GM18505 (cell line): ENCODE measurements at regions not wholly inside any gene's neighbourhood (a gene's known extent, or its start where the extent isn't known, plus 50 kb on each side); places are given as distances from the start of the nearest gene placed in this dataset.

Experiments
- ATAC-seq: cut with Tn5 transposase; IDR thresholded peaks from one replicate; pipeline ENCODE4 v1.9.1; 2021; ENCODE audit not compliant: unreplicated experiment
- POLR2A ChIP-seq: IDR thresholded peaks from 4 replicates; pipeline ENCODE4 v1.6.1; 2011; ENCODE audit warnings: borderline replicate concordance; ENCODE audit not compliant: insufficient read depth, insufficient read length; ENCODE audit errors: extremely low read depth

DNA sequence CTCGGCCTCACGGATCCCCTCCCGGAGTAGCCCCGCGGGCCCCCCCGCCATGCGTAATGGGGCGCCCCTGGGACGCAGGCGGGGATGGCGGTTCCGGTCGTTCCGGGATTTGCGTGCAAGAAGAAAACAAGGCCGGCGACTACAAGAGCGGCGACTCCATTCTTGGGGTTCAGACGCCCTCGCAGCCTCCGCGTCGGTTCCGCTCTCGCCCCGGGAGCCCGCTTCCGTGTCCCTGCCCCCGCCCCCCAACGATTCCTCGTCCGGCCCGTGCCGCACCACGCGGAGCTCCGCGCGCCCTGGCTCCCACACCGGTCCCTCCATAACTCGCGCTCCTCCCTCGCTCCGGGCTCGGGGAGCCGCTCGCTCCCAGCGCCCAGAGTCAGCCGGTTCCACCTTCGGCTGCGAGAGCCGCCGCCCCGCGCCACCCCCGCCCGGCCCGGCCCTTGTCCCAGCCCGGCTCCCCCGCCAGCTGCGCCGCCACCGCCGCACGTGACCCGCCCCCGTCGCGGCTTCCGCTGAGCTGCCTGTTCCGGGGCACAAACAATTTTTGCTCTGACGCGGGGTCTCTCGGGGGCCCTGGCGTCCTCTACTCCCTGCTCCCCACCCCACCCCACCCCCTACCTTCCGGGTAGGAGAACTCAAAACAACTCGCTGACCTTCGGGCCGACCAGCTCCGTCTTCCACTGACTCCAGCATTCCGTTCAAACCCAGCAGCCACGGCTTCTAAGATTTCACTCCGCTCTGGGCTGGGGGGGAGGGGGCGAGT, 78.8 kb upstream of the BCOR start:
- ATAC-seq: peak; percentile 30
- TF ChIP-seq POLR2A: peak; percentile 47

DNA sequence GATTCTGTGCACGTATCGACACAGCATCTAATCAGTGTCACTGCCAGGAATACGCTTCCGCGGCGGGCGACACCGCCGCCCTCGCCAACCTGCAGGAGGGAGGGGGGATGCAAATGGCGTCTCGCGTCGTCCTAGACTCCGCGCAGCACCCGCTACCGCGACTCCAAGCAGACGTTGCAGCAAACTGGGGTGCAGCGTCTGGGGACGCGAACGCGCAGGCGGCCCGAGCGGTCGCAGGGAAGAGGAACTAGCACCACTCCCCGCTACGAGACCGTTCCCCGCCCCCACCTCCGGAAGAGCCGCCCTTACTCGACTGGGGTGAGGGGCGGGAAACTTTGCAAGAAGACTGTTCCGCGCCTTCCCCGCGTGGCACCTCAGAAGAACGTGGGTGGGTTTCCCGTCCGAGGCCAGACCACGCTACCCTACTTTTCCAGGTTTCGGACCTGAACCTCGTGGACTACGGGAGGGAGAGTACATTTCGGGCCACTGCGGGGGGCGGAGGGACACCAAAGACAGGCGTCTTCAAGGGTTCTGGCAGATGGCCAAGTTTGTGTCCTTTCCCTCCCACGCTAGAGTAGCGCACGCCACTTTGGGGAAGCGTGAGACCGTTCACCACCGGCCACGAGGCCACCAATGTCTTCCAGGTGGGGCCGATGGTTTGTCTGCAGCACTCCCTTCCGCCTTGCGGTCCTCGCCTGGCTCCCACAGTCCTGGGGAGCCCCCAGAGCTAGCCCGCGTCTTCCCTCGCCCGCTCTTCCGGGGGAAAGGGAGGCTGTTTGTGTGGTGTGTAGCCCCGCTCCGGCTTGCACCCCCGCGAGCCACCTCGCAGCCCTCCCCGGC, 78.0 kb upstream of the BCOR start:
- peak; percentile 77 for TF ChIP-seq POLR2A
- peak; percentile 43 for ATAC-seq

DNA sequence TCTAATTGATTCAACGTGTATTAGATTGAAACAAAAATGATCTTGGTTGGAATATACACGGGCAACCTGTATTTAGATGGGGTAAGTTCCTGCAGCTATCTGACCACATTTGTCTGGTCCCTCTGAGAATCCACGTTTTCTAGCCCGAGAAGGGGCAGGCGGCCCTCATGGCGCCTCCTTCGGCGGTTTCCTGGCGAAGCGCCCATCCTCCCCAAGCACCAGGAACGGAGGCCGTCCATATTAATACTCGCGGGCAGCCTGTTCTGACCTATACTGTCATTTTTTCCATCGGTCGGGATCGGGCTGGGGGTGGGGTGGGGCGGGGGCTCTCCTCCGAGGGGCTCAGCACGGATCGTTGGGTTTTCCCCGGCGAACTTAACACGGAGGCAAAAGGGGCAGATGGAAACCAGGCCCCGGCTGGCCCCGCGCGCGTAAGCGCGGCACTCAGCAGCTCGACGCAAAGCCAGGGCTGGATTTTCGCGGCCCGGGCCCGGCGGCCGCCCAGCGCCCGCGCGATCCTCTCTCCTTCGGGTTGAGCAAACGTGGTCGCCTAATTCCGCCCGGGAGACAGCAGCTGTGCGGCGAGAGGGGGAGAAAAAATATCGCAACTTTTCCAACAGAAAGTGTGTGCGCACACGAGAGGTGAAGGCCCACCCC, 77.2 kb upstream of the BCOR start:
- no peak for TF ChIP-seq POLR2A
- no peak for ATAC-seq

DNA sequence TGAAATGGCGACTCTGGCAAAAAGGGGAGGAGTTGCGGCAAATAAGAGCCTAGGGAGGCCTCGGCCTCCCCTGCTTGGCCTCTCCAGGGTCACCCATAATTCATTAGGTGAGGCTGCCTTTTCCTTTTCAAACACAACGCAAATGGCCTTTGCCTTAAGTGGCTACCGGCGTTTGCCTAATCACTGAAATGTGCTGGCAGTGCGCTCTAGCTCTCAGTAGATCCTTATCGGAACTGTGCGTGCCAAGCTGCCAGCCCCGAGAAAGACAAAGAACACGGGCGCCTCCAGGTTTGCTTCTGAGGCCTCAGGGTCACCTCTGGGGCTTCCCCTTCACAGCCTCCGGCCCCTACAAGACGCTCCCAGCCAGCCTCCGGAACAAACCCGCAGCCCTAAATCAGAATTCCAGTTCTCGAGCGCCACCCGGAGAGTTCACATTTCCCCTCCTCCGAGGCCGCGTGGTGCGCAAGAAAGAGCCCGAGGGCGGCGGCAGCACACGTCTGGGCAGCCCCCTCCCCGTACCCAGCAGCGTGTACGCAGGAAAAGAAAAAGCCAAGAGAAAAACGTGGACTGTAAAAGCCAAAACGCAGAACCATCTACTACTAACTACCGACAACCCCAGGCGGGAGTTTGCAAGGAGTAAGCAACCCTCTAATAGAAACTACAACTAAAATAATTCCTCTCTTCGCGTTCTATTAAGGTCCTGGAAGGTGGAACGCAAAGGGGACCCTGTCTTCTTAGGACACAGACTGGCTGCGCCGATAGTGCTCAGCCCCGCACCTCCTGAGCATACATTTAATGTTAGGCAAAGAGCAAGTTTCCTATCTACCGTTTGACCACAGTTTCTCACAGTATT, 76.5 kb upstream of the BCOR start:
- no peak for ATAC-seq

DNA sequence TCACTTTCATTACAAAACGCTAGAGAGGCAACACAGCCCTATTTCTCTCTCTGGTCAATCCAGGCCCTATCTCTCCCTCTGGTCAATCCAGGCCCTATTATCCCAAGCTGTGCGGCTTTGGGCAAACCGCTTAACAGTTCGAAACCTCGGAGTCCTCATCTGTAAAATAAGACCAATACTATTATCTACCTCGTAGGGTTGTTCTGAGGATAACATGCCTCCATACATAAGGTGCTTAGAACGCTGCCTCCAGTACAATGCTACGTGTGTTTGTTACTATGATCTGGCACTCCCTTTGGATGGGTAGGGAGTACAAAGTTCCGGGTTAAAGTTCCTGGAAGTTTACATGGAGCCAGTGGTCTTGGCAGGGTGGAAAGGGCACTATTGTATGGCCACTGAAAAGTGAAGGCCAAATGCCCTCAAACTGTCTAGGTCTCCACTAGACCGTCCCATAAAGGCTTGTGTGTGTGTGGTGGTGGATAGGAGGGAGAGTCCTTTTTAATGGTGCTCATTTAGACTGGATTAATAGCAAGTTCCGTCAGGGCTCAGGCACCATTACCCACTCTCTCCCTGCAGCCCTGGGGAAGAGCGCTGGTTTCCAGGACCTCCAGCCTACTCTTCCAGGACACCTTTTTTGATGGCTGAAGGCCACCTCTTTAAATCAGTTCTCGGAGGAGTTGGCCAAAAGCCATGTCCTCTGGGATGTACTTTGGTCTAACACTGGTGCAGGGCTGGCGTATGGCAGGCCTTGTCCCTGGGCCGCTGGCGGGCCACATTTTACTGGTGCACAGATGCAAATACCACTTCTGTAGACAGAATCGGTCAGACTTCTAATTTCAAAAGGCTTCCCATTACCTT, 75.6 kb upstream of the BCOR start:
- no peak for ATAC-seq
- TF ChIP-seq POLR2A: no peak

More for the DNA sequence above, 76.5 kb upstream of the BCOR start:
- peak; percentile 50 for TF ChIP-seq POLR2A

DNA sequence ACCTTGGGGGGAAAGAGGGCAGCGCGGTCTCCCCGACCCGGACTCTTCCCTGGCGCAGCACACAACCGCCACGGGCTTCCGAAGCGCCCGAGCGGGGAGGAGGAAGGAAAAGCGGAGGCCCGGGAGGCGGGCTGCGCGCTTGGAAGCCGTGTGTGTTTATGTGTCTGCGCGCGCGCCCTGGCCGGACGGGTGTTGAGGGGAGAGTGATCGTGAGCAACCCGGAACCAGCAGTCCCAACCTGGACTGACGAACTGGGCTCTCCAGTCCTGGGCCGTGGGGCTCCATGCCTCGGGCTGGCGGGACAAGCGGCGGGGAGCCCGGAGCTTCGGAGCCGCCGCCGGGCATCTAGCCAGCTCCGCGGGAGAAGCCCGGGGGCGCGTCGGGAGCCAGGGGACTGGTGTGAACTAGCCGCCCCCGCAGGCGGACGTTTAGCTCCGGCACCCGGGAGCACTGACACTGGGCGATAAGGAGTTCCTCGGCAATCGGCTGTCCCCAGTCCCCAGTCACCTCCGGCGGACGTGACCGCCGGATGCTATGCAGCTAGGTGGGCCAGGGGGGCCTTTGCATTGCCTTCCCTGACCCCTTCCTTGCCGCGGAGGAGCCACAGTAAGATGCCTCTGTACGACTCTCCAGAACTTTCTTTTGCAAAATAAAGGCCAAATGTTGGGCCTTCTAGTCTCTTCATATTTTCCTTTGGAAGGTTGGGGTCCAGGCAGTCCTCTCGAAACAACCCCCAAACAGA, 74.8 kb upstream of the BCOR start:
- TF ChIP-seq POLR2A: peak; percentile 54
- no peak for ATAC-seq

DNA sequence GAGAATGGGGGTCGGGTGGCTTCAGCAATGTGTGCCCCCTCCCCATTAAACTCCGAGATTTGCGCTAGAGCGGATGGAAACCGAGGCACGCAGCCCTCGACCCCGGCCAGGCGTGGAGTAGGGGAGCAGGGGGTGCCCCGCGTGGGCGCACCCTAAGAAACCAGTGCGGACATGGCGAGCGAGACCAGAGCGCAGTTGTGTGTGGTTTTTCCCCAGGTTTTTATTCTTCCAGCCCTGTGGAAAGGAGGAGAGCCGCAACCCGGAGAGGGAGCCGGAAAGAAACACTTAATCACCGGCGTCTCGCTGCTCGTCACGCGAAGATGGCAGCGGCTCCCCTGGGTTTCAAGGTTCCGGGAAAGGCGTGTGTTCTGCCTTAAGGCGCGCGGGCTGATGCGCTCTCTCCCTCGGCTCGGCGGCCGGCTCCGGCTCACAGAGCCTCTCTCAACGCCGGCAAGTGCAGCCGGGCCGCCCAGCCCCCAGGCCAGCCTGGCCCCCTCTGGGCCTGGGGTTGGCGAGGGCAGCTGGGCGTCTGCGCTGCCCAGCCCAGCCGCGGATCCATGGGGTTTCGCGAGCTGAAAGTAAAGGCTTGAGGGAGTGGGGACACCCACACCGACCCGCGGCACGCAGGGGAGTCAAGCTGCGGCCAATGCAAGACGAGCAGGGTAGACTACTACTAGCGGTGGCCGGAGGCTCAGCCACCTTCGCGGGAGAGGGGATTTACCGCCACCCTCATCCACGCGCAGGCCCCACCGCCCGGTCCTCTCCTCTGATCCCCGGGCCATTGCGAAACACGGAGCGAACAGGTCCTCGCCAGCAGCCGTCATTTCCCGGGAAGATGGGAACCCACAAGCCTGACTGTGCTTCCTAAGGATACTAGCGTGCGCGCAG, 74.0 kb upstream of the BCOR start:
- ATAC-seq: no peak
- TF ChIP-seq POLR2A: peak; percentile 21

DNA sequence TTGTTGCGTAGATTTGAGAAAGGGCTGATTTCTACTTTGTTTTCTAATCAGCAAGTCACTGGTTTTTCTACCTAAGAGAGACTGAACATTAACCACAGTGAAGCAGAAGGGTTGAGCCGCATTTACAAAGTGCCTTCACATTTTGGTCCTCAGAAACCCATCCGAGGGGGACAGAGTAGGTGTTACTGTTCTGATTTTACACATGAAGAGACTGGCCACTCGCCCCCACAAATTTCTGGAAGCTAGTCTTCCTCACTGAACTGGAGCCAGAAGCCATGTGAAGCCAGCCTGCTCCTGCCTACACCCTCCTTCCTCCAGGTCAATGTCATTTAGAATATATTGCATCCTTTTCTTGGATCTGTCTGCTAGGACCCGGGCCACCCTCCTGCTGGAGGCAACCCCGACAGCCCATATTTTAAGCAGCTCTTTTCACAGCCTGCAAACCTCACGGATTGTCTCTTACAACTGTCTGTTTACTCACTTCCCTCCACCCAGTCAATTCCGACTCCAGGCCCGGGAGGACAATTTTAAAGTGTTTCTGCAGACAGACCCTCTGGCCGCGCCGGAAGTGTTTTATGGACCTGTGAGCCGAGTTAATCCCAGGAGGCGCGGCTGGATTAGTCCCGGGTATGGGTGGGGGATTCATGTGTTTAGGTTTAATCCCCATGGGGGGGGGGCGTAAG, 73.2 kb upstream of the BCOR start:
- no peak for TF ChIP-seq POLR2A
- no peak for ATAC-seq

DNA sequence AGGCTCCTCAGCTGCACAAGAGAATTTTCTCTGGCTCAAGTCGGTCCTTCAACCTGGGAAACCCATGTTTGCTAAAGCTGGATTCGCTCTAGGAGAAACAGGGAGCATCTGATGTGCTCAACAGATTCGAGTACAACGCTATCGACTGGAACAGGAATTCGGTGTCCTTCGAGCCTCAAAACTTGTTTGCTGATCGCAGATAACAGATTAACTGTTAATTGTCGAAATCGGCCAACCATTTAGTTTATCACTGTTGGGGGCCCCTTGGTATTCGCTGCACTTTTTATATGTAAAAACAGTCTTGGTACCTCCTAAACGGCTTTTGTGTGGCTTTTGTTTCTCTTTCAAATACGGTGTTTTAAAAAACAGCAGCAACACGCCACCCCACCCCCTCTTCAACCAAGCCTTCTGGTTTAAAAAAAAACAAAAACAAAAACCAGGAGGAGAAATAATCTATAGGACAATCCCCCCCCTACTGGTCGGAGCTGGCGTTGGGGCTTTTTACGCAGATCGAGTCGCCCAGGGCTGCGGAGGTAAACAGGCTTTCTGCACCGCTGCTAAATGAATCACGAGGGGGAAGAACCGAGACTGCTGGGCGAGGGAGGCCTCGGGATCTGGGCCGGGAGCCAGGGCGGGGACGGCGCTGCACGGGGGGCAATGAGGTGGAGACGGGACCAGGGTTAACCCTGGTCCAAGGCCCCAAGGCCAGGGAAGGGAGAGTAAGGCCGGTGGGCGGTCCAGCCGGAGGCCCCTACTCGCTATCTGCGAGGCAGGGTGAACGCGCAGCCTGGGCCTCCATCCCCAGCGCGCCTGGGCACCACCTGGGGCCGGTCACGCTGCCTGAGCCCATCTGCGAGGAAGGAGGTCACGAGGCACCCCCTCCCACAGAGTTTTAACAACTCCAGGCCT, 71.7 kb upstream of the BCOR start:
- peak; percentile 48 for ATAC-seq
- no peak for TF ChIP-seq POLR2A
